ENCODE measurements at regions not wholly inside any gene's neighbourhood (a gene's known extent, or its start where the extent isn't known, plus 50 kb on each side); places are given as distances from the start of the nearest gene placed in this dataset.

- TF ChIP-seq EZH2phosphoT487 (conservative IDR thresholded peaks at IDR 0.05; ENCODE audit: low read length), result no peak
- TF ChIP-seq CTCF (IDR thresholded peaks at IDR 0.05; ENCODE audit: insufficient read depth, low read length, poor library complexity, severe bottlenecking), result no peak
Measured at GRCh38 chr16:6300523-6300922, 1032.1 kb upstream of the RBFOX1 start.

Data from SU-DHL-6 (cell line).